HG03039 (cell line): ENCODE measurements at regions not wholly inside any gene's neighbourhood (a gene's known extent, or its start where the extent isn't known, plus 50 kb on each side); places are given as distances from the start of the nearest gene placed in this dataset.
"Not testable (repeated sequence)": the region's sequence is repeated elsewhere in the genome, so short reads cannot be mapped to it uniquely, and the experiment has no call there.

Experiments
- ATAC-seq: cut with Tn5 transposase; IDR thresholded peaks from one replicate; pipeline ENCODE4 v1.9.1; 2021; ENCODE audit warnings: mild to moderate bottlenecking, moderate library complexity; ENCODE audit not compliant: unreplicated experiment

GRCh38 chr9:129440435-129441186 is 180.3 kb downstream of the C9orf50 start:
- ATAC-seq, result no peak

DNA sequence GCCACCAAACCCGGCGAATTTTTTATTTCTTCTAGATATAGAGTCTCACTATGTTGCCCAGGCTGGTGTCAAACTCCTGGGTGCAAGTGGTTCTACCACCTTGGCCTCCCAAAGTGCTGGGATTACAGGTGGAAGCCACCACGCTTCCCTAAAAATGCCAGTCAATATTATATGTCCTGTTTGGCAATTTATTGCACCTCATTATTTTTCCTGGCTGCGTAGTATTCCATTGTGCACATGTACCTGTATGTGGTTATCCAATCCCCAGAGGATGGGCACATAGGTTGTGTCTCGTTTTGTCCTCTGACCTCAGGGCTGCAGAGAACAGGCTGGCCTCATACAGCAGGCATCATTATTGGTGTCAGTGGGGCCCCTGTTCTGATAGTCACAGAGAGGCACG is 181.7 kb downstream of the C9orf50 start:
- ATAC-seq, result no peak

- ATAC-seq, result no peak
Observed at GRCh38 chr9:129437626-129438323, 183.1 kb downstream of the C9orf50 start.

GRCh38 chr9:129436751-129437625 is 183.9 kb downstream of the C9orf50 start:
- no peak for ATAC-seq

- no peak for ATAC-seq
Observed at GRCh38 chr9:129435988-129436717, 184.7 kb downstream of the C9orf50 start.

- ATAC-seq, result no peak
Observed at GRCh38 chr9:129435291-129435690, 185.6 kb downstream of the C9orf50 start.

- ATAC-seq, result no peak
Observed at GRCh38 chr9:129434187-129434586, 186.7 kb downstream of the C9orf50 start.

GRCh38 chr9:129432297-129433154 is 188.4 kb downstream of the C9orf50 start:
- ATAC-seq, result no peak

GRCh38 chr9:129430940-129431643 is 189.8 kb downstream of the C9orf50 start:
- no peak for ATAC-seq

DNA sequence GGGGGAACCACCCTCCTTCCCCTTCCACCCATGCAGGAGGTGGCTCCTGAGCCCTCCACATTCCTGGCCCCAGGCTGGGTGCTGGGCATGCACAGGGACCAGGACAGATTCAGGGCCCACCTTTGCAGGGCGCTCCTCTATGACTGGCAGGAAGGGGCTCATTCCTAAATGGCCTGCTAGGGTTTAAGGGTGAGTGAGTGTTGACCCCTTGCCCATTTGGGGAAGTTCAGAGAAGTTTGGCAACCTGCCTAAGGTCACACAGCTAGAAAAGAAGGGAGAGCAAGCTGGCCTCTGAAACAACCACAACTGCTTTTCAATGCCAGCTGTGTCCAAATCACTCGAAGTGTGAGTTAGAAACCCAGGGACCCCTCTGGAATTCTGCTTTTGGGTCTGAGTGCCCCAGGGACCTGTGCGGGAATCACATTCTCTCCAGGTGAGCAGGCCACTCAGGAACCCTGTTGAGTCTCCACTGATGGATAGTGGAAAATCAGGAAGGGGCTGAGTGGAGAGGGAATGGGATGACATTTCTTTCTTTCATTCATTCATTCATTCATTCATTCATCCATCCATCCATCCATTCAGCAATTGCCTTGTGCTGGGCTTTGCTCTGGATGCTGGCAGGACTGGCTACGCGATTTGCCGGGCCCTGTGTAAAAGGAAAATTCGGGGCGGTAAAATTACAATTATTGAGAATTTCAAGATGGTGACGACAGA is 191.9 kb downstream of the C9orf50 start:
- no peak for ATAC-seq

GRCh38 chr9:129427149-129427548 is 193.8 kb downstream of the C9orf50 start:
- ATAC-seq, result no peak

GRCh38 chr9:129423755-129424154 is 197.1 kb downstream of the C9orf50 start:
- not testable (repeated sequence) for ATAC-seq

- no peak for ATAC-seq
Observed at GRCh38 chr9:129423216-129423615, 197.7 kb downstream of the C9orf50 start.

- ATAC-seq, result no peak
Observed at GRCh38 chr9:129422843-129423192, 198.1 kb downstream of the C9orf50 start.

GRCh38 chr9:129422032-129422842 is 198.7 kb downstream of the C9orf50 start:
- no peak for ATAC-seq

GRCh38 chr9:129421371-129421770 is 199.5 kb downstream of the C9orf50 start:
- no peak for ATAC-seq

DNA sequence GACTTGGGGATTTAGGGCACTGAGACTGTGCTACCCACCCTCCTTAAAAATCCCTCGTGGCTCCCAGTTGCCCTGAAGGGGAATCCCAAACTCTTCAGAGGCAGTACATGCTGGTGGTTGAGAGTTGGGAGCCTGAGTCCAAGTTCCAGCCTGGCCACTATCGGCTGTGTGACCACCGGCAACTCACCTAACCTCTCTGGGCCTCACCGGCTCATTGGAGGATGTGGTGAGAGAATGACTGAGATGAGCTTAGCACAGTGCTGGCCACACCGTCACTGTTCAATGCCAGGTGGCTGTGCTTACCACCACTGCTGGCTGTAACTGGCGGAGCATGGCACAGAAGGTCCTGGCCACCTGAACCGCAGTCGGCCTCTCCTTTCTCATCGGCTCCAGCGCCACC is 200.2 kb downstream of the C9orf50 start:
- ATAC-seq, result no peak

GRCh38 chr9:129419382-129419899 is 201.5 kb downstream of the C9orf50 start:
- ATAC-seq, result no peak
